H1 (cell line): ENCODE measurements at regions not wholly inside any gene's neighbourhood (a gene's known extent, or its start where the extent isn't known, plus 50 kb on each side); places are given as distances from the start of the nearest gene placed in this dataset.

ENCODE experiments used
- CTCF ChIA-PET: fragments of 300-600 bp; sonication (Branson Sonifier 250); formaldehyde crosslinking; loops from one replicate; lab custom pipeline; 2021; ENCODE audit not compliant: partially characterized antibody; lab: Charles Lee
- POLR2A ChIA-PET: fragments of 300-600 bp; sonication (Branson Sonifier 250); formaldehyde crosslinking; loops from one replicate; lab custom pipeline; 2021; ENCODE audit warnings: inconsistent platforms; ENCODE audit not compliant: partially characterized antibody; lab: Charles Lee
- DNase-seq, 2 experiments: peaks; one replicate each; pipeline versions ENCODE4 v3.0.0 to v3.0.0-alpha.2; 2010 to 2022; ENCODE audit warnings: low spot score in 2 of 2, low read depth in 1 of 2, mixed read lengths in 1 of 2
- FAIRE-seq: peaks from 2 replicates; lab custom pipeline; 2011; peaks lifted over from hg19 to GRCh38; lab: Jason Lieb, UNC
- H2AFZ ChIP-seq: 2 replicates; pipeline ENCODE4 v1.8.1; 2012; ENCODE audit warnings: low read length, inconsistent platforms
- H2AK5ac ChIP-seq: 2 replicates; pipeline ENCODE4 v1.6.1; 2013; ENCODE audit warnings: low read depth, low read length
- H2BK120ac ChIP-seq: replicated peaks from 2 replicates; pipeline ENCODE3; 2013; ENCODE audit warnings: low read depth, low read length, inconsistent platforms
- H2BK12ac ChIP-seq: 2 replicates; pipeline ENCODE4 v1.6.1; 2013; ENCODE audit warnings: low read depth, low read length
- H2BK15ac ChIP-seq: 2 replicates; pipeline ENCODE4 v1.6.1; 2013; ENCODE audit warnings: low read length
- H2BK20ac ChIP-seq: 2 replicates; pipeline ENCODE4 v1.6.1; 2013; ENCODE audit warnings: low read length
- H2BK5ac ChIP-seq: 2 replicates; pipeline ENCODE4 v1.6.1; 2013; ENCODE audit warnings: low read depth, low read length
- H3K14ac ChIP-seq: 2 replicates; pipeline ENCODE4 v1.6.1; 2013; ENCODE audit warnings: inconsistent platforms; ENCODE audit not compliant: insufficient read length
- H3K18ac ChIP-seq: 2 replicates; pipeline ENCODE4 v1.6.1; 2013; ENCODE audit warnings: low read length; ENCODE audit errors: extremely low read depth
- H3K23ac ChIP-seq: 2 replicates; pipeline ENCODE4 v1.6.1; 2013; ENCODE audit warnings: inconsistent platforms; ENCODE audit not compliant: insufficient read length
- H3K23me2 ChIP-seq: 2 replicates; pipeline ENCODE4 v1.6.1; 2013; ENCODE audit warnings: low read depth, low read length
- H3K27ac ChIP-seq: 2 replicates; pipeline ENCODE4 v1.6.1; 2011; ENCODE audit warnings: low read depth, low read length, inconsistent platforms
- H3K27me3 ChIP-seq, 4 experiments: replicated peaks in 1 of 4; 1 replicate in 1 of 4; 2 replicates in 3 of 4; pipeline versions ENCODE4 v1.6.1 to v1.8.1; 2011 to 2013; ENCODE audit warnings: low read length in 3 of 4, mild to moderate bottlenecking in 3 of 4, inconsistent platforms in 2 of 4, mixed read lengths in 2 of 4, moderate library complexity in 1 of 4; ENCODE audit not compliant: control insufficient read depth in 3 of 4, insufficient read depth in 3 of 4; ENCODE audit errors: extremely low read depth in 1 of 4
- H3K36me3 ChIP-seq, 4 experiments: 2 replicates each; pipeline versions ENCODE4 v1.6.1 to v1.8.1; 2011 to 2013; ENCODE audit warnings: mild to moderate bottlenecking in 4 of 4, low read length in 3 of 4, moderate library complexity in 2 of 4, control low read depth in 1 of 4, inconsistent platforms in 1 of 4; ENCODE audit not compliant: insufficient read depth in 4 of 4, control insufficient read depth in 2 of 4
- H3K4ac ChIP-seq: replicated peaks from 2 replicates; pipeline ENCODE3; 2013; ENCODE audit warnings: low read length, low read depth, mixed read lengths, inconsistent platforms; ENCODE audit not compliant: insufficient read length
- H3K4me1 ChIP-seq, 4 experiments: replicated peaks in 1 of 4; 1 replicate in 1 of 4; 2 replicates in 3 of 4; pipeline versions ENCODE4 v1.6.1 to v1.8.1; 2011 to 2013; ENCODE audit warnings: low read length in 3 of 4, inconsistent platforms in 2 of 4, mixed read lengths in 1 of 4; ENCODE audit not compliant: insufficient read depth in 4 of 4, control insufficient read depth in 3 of 4
- H3K4me2 ChIP-seq, 2 experiments: 2 replicates each; pipeline versions ENCODE4 v1.6.1 to v1.8.1; 2011 to 2013; ENCODE audit warnings: low read depth in 2 of 2, low read length in 2 of 2, control low read depth in 1 of 2, inconsistent platforms in 1 of 2, mild to moderate bottlenecking in 1 of 2; ENCODE audit not compliant: insufficient read depth in 1 of 2
- H3K4me3 ChIP-seq, 4 experiments: fragments of 200-600, 300-600 bp in 1 of 4; sonication (generic), shearing (Covaris generic), sonication (Bioruptor Twin) in 1 of 4; 2 replicates each; pipeline versions ENCODE4 v1.5.1 to v1.8.1; 2011 to 2016; ENCODE audit warnings: low read length in 4 of 4, low read depth in 3 of 4, control low read depth in 2 of 4, inconsistent platforms in 2 of 4, mild to moderate bottlenecking in 2 of 4, mixed read lengths in 1 of 4, moderate library complexity in 1 of 4; ENCODE audit not compliant: insufficient read depth in 2 of 4; ENCODE audit errors: extremely low read depth in 1 of 4
- H3K56ac ChIP-seq: replicated peaks from 2 replicates; pipeline ENCODE3; 2013; ENCODE audit warnings: low read depth, mild to moderate bottlenecking, mixed read lengths, low read length, inconsistent platforms; ENCODE audit not compliant: insufficient read length
- H3K79me1 ChIP-seq: 2 replicates; pipeline ENCODE4 v1.6.1; 2013; ENCODE audit warnings: low read depth, low read length, control low read depth
- H3K79me2 ChIP-seq, 2 experiments: 2 replicates each; pipeline versions ENCODE4 v1.6.1 to v1.8.1; 2012 to 2013; ENCODE audit warnings: low read length in 2 of 2, mild to moderate bottlenecking in 2 of 2, inconsistent platforms in 1 of 2; ENCODE audit not compliant: insufficient read depth in 2 of 2, control insufficient read depth in 1 of 2
- H3K9ac ChIP-seq, 4 experiments: replicated peaks in 1 of 4; 1 replicate in 1 of 4; 2 replicates in 3 of 4; pipeline versions ENCODE4 v1.6.1 to v1.8.1; 2011 to 2013; ENCODE audit warnings: low read depth in 3 of 4, low read length in 3 of 4, control low read depth in 2 of 4, mild to moderate bottlenecking in 2 of 4, moderate library complexity in 2 of 4, inconsistent platforms in 1 of 4; ENCODE audit errors: extremely low read depth in 1 of 4
- H3K9me3 ChIP-seq, 2 experiments: 2 replicates each; pipeline versions ENCODE4 v1.6.1 to v1.8.1; 2012 to 2013; ENCODE audit warnings: mild to moderate bottlenecking in 2 of 2, moderate library complexity in 2 of 2, control low read depth in 1 of 2, inconsistent platforms in 1 of 2, low read depth in 1 of 2, low read length in 1 of 2, mixed read lengths in 1 of 2; ENCODE audit not compliant: insufficient read depth in 2 of 2
- H4K20me1 ChIP-seq, 2 experiments: replicated peaks in 1 of 2; 2 replicates each; pipeline versions ENCODE3 to v1.8.1; 2011 to 2013; ENCODE audit warnings: inconsistent platforms in 2 of 2, low read length in 2 of 2, mild to moderate bottlenecking in 1 of 2; ENCODE audit not compliant: insufficient read depth in 2 of 2, control insufficient read depth in 1 of 2
- H4K5ac ChIP-seq: 2 replicates; pipeline ENCODE4 v1.6.1; 2013; ENCODE audit warnings: low read length, low read depth, mixed read lengths, inconsistent platforms; ENCODE audit not compliant: insufficient read length
- H4K8ac ChIP-seq: 2 replicates; pipeline ENCODE4 v1.8.0; 2013; ENCODE audit warnings: mild to moderate bottlenecking, moderate library complexity, low read length, inconsistent platforms; ENCODE audit not compliant: insufficient read depth; ENCODE audit errors: extremely low read depth
- H4K91ac ChIP-seq: replicated peaks from 2 replicates; pipeline ENCODE3; 2013; ENCODE audit warnings: low read length, mixed read lengths, inconsistent platforms; ENCODE audit not compliant: insufficient read length
- PHF8 ChIP-seq: fragments of 200-600 bp; sonication (generic); conservative IDR thresholded peaks from 2 replicates; pipeline ENCODE4 v1.7.1; 2012; ENCODE audit warnings: low read depth, mild to moderate bottlenecking, inconsistent platforms, low read length, moderate library complexity
- WGBS, 2 experiments: shearing (Covaris generic) in 1 of 2; methylation state at CpG; one replicate each; pipeline versions ENCODE4 v1.1.6 to v1.1.7; 2013 to 2015; ENCODE audit warnings: low lambda C conversion rate in 2 of 2, mixed read lengths in 2 of 2, inconsistent platforms in 1 of 2, low coverage in 1 of 2, missing lambda C conversion rate in 1 of 2; ENCODE audit not compliant: insufficient replicate concordance in 2 of 2, insufficient coverage in 1 of 2, insufficient read length in 1 of 2; ENCODE audit errors: extremely low coverage in 1 of 2, missing lambda C conversion rate in 1 of 2; 5-methylcytosine and 5-hydroxymethylcytosine counted together

- no peak overlapping the region for H3K14ac ChIP-seq
- FAIRE-seq (no peak), DNase-seq (no peak)
- H3K4me2 ChIP-seq, result no peak overlapping the region
- no peaks in the 10 kb centered on the region for H3K79me2 ChIP-seq
- H2BK20ac ChIP-seq, result no peak overlapping the region
- no peak overlapping the region for H4K8ac ChIP-seq
- no peak overlapping the region for H4K91ac ChIP-seq
- no peak overlapping the region for H2BK120ac ChIP-seq
- no peaks in the 10 kb centered on the region for H3K23me2 ChIP-seq
- no peak overlapping the region for H2AFZ ChIP-seq
- POLR2A ChIA-PET, result no interaction called here
- no peak overlapping the region for H2BK12ac ChIP-seq
- WGBS, 2 experiments, result 94% methylated on average over 6 of the region's 6 CpGs; no CpG with 5 or more reads in 1 of the 2 experiments
- no peaks in the 10 kb centered on the region for H3K9me3 ChIP-seq
- H3K79me1 ChIP-seq, result no peaks in the 10 kb centered on the region
- H2AK5ac ChIP-seq, result no peak overlapping the region
- H2BK5ac ChIP-seq, result no peak overlapping the region
- H3K4me3 ChIP-seq, result no peak overlapping the region
- no peaks in the 10 kb centered on the region for H3K36me3 ChIP-seq
- no peaks in the 10 kb centered on the region for H3K27me3 ChIP-seq
- no peak overlapping the region for H3K4ac ChIP-seq
- H3K9ac ChIP-seq, result no peak overlapping the region
- no peak overlapping the region for H3K56ac ChIP-seq
- H4K20me1 ChIP-seq, result no peaks in the 10 kb centered on the region
- H3K4me1 ChIP-seq, result no peaks in the 10 kb centered on the region
- H4K5ac ChIP-seq, result no peak overlapping the region
- no peak overlapping the region for H3K18ac ChIP-seq
- H2BK15ac ChIP-seq, result no peak overlapping the region
- H3K27ac ChIP-seq, result no peak overlapping the region
- H3K23ac ChIP-seq, result no peak overlapping the region
- CTCF ChIA-PET, result no interaction called here
- TF ChIP-seq PHF8, result no peak
Measured at GRCh38 chr13:82206241-82206640, 1676.0 kb downstream of the SLITRK1 start.
